ENCODE measurements at regions not wholly inside any gene's neighbourhood (a gene's known extent, or its start where the extent isn't known, plus 50 kb on each side); places are given as distances from the start of the nearest gene placed in this dataset.
A peak's percentile ranks its signal among the peaks of the same experiment; 100 is the strongest.
"Not testable (repeated sequence)": the region's sequence is repeated elsewhere in the genome, so short reads cannot be mapped to it uniquely, and the experiment has no call there.

DNA sequence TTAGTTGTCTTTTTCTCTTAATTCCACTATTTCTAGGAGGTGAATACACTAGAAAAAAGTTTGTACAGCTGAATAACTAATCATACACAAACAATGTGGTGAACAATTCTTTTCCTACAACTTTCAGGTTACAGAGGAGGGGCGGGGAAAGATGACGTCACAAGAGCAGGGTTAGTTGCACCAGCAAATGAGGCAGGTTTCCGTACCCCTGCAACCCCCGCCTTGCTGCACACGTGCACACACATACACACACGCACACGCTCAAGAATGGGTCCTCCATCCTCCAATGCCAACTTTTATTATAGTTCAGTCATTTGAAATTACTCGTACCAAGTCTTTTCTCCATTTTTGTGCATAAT, 122.8 kb downstream of the ARL4C start:
- DNase-seq: no peak

DNA sequence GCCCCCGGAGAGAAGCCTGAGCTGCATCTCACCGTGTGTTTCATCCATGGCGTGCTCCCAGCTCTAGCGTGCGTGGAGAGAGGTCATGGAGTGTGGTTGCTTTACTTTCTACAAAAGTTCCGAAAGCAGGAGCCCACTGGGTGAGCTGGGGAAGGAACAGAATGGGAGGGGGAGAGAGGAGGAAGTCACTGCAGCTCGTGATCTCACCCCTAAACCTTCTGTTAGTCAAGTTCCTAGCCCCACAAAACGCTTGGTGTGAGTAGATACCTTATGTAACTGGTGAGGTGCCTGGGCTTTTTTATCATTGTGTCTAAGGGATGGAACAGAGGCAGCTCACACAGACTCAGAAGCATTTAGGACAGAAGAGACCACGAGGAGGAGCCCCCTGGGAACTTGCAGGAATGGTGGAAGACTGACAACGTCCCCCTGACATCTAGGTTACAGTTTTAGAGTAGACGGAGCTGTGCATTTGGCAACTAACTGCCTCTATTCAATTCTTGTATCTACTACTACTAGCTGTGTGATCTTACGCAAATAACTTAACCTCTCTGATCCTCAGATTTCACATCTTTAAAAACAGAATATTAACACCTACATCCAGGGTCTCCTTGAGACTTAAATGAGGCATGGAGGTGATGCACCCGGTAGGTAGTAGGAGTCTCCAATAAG, 123.3 kb downstream of the ARL4C start:
- no peak for DNase-seq

- no peak for DNase-seq
Observed at GRCh38 chr2:234373060-234373459, 123.8 kb downstream of the ARL4C start.

DNA sequence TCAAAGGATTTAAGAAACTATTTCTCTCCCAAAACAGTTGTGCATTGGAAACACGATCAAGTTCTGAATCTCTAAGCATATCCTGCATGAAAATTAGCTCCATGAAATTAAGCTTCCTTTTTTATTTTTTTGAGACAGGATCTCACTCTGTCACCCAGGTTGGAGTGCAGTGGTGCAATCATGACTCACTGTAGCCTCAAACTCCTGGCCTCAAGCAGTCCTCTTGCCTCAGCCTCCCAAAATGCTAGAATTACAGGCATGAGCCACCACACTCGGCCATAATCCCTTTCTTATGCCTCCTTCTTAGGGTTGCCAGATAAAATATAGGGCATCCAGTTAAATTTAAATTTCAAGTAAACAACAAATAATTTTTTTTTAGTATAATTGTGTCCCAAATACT, 124.4 kb downstream of the ARL4C start:
- DNase-seq: no peak

- no peak for DNase-seq
Observed at GRCh38 chr2:234368861-234369261, 128.0 kb downstream of the ARL4C start.

GRCh38 chr2:234366891-234367290, 130.0 kb downstream of the ARL4C start:
- no peak for DNase-seq

DNA sequence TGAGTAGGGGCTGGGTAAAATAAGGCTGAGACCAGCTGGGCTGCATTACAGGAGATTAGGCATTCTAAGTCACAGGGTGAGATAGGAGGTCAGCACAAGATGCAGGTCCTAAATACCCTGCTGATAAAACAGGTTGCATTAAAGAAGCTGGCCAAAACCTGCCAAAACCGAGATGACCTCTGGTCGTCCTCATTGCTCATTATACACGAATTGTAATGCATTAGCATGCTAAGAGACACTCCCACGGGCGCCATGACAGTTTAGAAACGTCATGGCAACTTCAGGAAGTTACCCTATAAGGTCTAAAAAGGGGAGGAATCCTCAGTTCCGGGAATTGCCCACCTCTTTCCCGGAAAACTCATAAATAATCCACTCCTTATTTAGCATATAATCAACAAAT, 132.2 kb downstream of the ARL4C start:
- DNase-seq: no peak

DNA sequence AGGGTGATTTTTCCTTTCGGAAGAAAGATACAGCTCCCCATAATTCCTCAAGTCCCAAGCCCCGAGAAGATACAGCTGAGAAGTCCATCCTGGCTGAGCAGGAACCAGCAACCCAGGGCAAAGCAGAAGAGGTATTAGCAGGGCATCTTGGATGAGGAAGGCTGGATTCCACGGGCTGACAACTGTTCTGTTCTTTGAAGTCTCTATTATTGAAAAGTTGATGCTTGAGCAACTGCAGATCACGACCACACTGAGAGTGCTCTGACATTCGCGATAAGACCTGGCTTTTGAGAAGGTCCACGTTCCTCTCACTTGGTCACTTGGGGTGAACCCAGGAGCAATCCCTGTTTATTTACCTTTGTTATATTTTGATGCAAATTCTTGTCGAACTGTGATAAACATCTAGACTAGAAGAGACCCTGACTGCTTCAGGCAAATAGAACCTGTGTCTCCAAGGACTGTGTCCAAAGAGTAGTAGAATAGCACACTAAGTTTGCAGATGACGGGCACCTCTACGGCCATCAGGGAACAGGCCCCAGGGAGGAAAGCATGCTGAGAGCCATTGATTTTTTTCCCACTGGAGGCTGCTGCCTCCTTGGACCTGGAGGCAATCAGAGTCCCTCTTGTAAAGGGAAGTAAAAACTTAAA, 133.1 kb downstream of the ARL4C start:
- no peak for DNase-seq

GRCh38 chr2:234363011-234363487, 133.8 kb downstream of the ARL4C start:
- peak; percentile 74 for DNase-seq

GRCh38 chr2:234360313-234360975, 136.4 kb downstream of the ARL4C start:
- peak; percentile 80 for DNase-seq

DNA sequence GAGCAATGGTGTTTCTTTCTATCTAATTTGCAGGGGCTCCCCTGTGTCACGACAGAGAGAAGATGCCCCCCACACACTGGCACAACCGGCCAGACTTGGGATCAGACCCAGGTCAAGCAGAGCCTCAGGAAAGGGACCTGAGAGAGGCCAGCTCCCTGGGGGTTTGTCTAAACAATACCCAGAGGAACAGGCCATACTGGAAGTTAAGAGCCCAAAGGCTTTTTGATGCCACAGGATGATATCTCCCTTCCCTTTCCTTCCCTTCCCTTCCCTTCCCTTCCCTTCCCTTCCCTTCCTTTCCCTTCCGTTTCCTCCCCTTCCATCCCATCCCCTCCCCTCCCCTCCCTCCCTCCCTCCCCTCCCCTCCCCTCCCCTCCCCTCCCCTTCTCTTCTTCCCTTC, 139.2 kb downstream of the ARL4C start:
- no peak for DNase-seq

GRCh38 chr2:234355808-234356365, 141.0 kb downstream of the ARL4C start:
- no peak for DNase-seq

GRCh38 chr2:234355021-234355720, 141.7 kb downstream of the ARL4C start:
- DNase-seq: no peak

- DNase-seq: no peak
Observed at GRCh38 chr2:234352270-234352669, 144.6 kb downstream of the ARL4C start.

- not testable (repeated sequence) for DNase-seq
Observed at GRCh38 chr2:234351866-234352265, 145.0 kb downstream of the ARL4C start.

- DNase-seq: peak; percentile 42
Observed at GRCh38 chr2:234348081-234348480, 148.8 kb downstream of the ARL4C start.

DNA sequence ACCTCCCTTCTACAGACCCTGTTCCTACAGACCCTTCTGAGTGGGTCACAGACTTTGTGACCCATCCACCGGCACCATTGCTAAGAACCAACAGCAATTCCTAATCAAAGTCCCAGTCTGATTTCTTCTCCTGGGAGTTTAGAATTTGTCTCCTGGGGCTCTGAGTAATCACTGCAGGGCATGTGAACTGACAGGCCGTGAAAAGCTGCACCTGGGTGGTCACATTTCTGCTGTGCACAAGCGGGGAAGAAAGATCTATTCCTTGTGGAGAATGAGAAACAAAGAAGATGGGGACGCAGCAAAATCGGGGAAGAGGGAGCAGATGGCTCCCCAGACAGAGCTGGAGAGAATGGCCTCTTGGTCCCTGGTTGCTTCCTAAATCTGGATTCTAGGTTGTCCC, 151.0 kb downstream of the ARL4C start:
- DNase-seq: no peak

DNA sequence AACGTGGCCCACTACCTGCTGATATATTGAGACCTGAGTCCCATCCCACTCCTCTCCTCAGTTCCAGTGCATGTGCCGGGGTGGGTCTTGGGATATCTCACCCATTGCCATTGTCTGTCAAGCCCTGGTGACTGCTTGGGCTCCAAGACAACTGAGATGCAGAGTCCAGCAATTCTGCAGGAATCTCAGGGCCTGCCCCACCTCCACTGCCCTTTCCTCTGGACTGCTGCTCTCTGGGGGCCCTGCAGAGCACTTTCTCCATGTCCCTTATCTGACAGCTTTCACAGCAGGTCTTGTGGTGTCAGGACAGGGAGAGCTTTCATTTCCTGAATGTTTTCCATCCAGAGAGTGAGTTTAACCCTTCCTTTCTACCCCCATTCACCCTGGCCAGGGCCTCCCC, 152.9 kb downstream of the ARL4C start:
- no peak for DNase-seq

DNA sequence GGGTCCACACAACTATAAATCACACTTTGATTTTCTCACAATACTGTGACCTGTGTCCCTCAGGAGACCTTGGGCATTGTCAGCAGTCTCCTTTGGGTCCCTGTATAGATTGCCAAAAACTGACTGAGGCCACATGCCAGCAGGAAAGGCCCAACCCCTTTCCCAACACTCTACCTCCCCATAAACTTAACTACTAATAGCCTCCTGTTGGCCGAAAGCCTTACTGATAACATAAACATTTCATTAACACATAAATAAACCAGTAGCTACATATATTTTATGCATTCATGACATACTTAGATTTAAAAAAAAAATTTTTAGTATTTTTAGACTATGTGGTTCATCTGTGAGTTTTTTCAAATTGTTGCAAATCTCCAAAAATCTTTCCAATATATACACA, 153.5 kb downstream of the ARL4C start:
- no peak for DNase-seq

DNA sequence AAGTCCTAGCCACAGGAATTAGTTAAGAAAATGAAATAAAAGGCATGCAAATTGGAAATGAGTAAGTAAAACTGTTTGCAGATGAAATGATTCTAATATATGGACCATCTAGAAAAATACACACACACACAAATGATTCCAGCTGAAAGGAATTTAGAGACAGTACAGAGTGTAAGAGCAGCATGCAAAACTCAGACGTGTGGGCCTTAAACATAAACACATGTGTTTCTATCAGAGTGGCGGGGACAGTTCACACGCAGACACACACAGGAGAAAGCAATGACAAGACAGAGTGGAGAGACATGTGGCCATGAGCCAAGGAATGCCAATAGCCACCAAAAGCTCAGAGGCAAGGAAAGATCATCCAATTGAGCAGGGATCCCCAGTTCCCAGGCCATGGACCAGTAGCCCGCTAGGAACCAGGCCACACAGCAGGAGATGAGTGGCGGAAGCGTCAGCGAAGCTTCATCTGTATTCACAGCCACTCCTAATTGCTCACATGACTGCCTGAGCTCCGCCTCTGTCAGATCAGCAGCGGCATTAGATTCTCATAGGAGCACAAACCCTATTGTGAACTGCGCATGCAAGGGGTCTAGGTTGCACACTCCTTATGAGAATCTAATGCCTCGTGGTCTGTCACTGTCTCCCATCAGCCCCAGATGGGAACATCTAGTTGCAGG, 155.4 kb downstream of the ARL4C start:
- peak; percentile 93 for DNase-seq

GRCh38 chr2:234339501-234339900, 157.4 kb downstream of the ARL4C start:
- no peak for DNase-seq

DNA sequence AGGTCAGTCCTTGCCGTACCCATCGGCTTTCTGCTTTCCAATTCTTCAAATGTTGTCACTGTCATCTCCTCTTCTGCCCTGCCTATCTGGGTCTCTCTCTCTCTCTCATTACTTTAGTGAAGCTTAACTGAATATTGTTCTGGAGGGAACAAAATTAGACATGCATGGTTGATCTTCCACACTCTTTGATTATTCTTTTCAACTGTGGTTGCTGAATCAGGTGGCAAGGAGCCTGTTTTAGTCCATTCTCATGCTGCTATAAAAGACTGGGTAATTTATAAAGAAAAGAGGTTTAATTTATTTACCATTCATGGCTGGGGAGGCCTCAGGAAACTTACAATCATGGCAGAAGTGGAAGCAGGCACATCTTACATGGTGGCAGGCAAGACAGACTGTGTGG, 157.9 kb downstream of the ARL4C start:
- no peak for DNase-seq

Data from fibroblast of skin of abdomen (primary cell).